Small intestine (tissue), 7 donors: ENCODE measurements at regions not wholly inside any gene's neighbourhood (a gene's known extent, or its start where the extent isn't known, plus 50 kb on each side); places are given as distances from the start of the nearest gene placed in this dataset.

Source experiments
- DNase-seq, 2 donors: peaks; one replicate each; pipeline versions ENCODE4 v3.0.0 to v3.0.0-alpha.2; 2013
- FAIRE-seq: peaks from 2 replicates; lab custom pipeline; 2012; peaks lifted over from hg19 to GRCh38; lab: Jason Lieb, UNC
- H3K27ac ChIP-seq, 3 donors: one replicate each; pipeline ENCODE4 v1.5.1; 2013; ENCODE audit warnings: low read length in 2 of 3, mild to moderate bottlenecking in 2 of 3, control low read depth in 1 of 3, inconsistent platforms in 1 of 3, low read depth in 1 of 3, moderate library complexity in 1 of 3
- H3K27me3 ChIP-seq, 3 donors: one replicate each; pipeline ENCODE4 v1.6.1; 2013; ENCODE audit warnings: low read length in 3 of 3, inconsistent platforms in 1 of 3; ENCODE audit not compliant: control insufficient read depth in 3 of 3, insufficient read depth in 3 of 3
- H3K36me3 ChIP-seq, 3 donors: one replicate each; pipeline ENCODE4 v1.6.1; 2013; ENCODE audit warnings: low read length in 3 of 3, inconsistent platforms in 1 of 3, low read depth in 1 of 3, mild to moderate bottlenecking in 1 of 3, moderate library complexity in 1 of 3; ENCODE audit not compliant: control insufficient read depth in 3 of 3, insufficient read depth in 2 of 3
- H3K4me1 ChIP-seq, 3 donors: one replicate each; pipeline ENCODE4 v1.6.1; 2013; ENCODE audit warnings: low read length in 2 of 3, inconsistent platforms in 1 of 3, low read depth in 1 of 3, mild to moderate bottlenecking in 1 of 3, moderate library complexity in 1 of 3; ENCODE audit not compliant: control insufficient read depth in 3 of 3, insufficient read depth in 2 of 3
- H3K4me3 ChIP-seq, 3 donors: one replicate each; pipeline ENCODE4 v1.5.1; 2013; ENCODE audit warnings: low read length in 3 of 3, control low read depth in 1 of 3, inconsistent platforms in 1 of 3, low read depth in 1 of 3, mild to moderate bottlenecking in 1 of 3, moderate library complexity in 1 of 3
- H3K9me3 ChIP-seq, 2 donors: one replicate each; pipeline ENCODE4 v1.6.1; 2013; ENCODE audit warnings: low read depth in 1 of 2, low read length in 1 of 2; ENCODE audit not compliant: control insufficient read depth in 2 of 2, insufficient read depth in 1 of 2
- WGBS, 3 donors: extraction: QIAGEN DNeasy Blood & Tissue Kit; methylation state at CpG; one replicate each; pipeline ENCODE4 v1.1.7; 2013; 5-methylcytosine and 5-hydroxymethylcytosine counted together
- donor health status: healthy with polysubstance abuse.
- donor health status: control.
- donor health status: control.
- donor health status: Bipolar disorder and iron deficiency.
- donor health status: healthy.

DNA sequence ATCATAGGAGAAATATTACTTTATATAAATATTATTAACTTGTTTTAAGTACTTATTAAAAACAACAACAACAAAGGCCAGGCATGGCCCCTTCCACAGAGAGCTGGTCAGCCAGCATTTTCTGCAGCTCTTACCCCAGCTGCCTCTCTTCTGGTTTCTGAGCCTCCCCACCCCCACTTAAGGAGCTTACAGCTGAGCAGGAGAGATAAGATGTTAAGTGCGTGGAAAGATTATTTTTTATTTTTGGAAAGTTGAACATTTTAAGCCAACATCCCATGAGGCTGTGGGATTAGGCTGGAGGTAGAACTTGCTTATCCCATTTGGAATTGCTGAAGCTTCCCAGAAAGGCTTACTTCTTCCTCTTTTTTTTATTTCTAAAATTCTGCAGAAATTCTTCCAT, 401.2 kb downstream of the SEC14L1 start:
- no peak for FAIRE-seq
- 7 to 13% (median 10%) methylated on average over 1 of the region's 1 CpG for WGBS, 3 donors
- H3K4me1 ChIP-seq, result peaks cover 0 to 9% (median 0%) of the 10 kb centered on the region in 3 donors
- H3K9me3 ChIP-seq, result peaks cover 0 to 3% of the 10 kb centered on the region in 2 donors
- no peak overlapping the region for H3K4me3 ChIP-seq
- no peak for DNase-seq
- no peaks in the 10 kb centered on the region for H3K36me3 ChIP-seq
- peaks cover 0 to 18% (median 0%) of the 10 kb centered on the region in 3 donors for H3K27me3 ChIP-seq
- H3K27ac ChIP-seq, result no peak overlapping the region

DNA sequence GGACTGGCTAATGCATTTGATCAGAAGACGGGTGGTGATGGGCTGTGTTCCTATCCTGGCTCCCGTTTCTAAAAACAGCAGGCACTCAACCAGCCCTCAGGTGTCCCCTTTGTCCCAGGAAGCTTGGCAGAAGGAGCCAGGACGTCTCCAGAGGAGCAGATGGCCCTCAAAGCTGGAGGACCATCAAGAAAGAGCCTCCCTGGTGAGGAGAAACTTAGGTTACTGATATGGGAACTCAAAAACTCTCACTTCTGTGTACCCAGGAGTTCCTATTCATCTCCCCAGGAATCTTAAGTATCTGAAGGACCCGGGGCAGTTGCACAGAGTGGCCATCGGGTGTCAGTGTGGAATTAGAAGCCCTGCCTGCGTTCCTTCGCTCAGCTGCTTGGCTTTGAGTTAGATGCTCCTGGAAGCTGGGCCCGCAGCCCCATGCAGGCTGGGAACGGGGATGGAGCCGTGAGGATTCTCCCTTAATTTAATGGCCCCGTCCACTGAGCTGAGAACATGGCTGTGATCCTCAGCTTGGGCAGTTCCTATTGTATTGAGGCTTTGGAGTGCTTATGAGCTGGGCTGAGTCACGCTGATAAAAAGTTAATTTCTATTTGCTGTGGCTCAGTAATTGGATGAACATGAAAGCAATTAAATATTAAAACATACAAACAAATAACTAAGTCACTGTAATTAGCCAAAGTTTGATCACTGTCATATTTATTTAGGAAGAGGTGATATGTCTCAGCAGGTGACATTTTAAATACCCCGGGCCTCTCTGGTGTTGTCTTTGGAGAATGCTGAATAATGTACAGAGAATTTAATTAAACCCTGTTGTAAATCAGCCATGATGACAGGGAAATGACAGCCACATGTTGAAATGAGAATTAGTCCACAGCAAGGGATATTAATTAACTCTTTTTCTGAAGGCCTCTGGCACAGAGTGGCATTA, 402.1 kb downstream of the SEC14L1 start:
- peaks cover 0 to 3% of the 10 kb centered on the region in 2 donors for H3K9me3 ChIP-seq
- WGBS, 3 donors, result 5 to 15% (median 12%) methylated on average over 13 of the region's 13 CpGs
- H3K36me3 ChIP-seq, result no peaks in the 10 kb centered on the region
- peaks cover 0 to 18% (median 0%) of the 10 kb centered on the region in 3 donors for H3K27me3 ChIP-seq
- H3K4me1 ChIP-seq, result peaks cover 0 to 9% (median 0%) of the 10 kb centered on the region in 3 donors
- DNase-seq (peak; percentile 74 to 76), FAIRE-seq (no peak)
- no peak overlapping the region for H3K27ac ChIP-seq
- H3K4me3 ChIP-seq, result no peak overlapping the region

DNA sequence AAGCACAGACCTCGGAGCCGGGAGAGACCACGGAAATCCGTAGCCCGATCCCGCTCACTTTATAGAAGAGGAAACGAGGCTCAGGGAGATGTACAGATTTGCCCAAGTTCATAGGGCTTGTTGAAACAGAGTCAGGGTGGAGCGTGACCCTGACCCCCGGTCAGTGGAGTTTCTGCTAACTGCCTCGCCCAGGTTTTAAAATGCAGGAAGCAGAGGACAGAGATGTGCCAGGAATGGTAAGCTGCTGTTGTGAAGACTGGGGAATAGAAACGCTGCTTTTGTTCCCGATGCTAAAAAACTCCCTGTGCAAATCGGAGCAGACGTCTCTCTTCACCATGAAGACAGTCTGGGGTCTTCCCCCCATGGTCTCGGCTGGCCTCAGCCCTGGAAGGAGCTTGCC, 403.0 kb downstream of the SEC14L1 start:
- H3K27ac ChIP-seq, result no peak overlapping the region
- peaks cover 0 to 18% (median 0%) of the 10 kb centered on the region in 3 donors for H3K27me3 ChIP-seq
- H3K36me3 ChIP-seq, result no peaks in the 10 kb centered on the region
- peaks cover 0 to 9% (median 0%) of the 10 kb centered on the region in 3 donors for H3K4me1 ChIP-seq
- FAIRE-seq, result no peak
- WGBS, 3 donors, result 19 to 58% (median 40%) methylated on average over 15 of the region's 15 CpGs
- peaks cover 0 to 3% of the 10 kb centered on the region in 2 donors for H3K9me3 ChIP-seq
- DNase-seq, result peak; percentile 12 to 65
- no peak overlapping the region for H3K4me3 ChIP-seq

DNA sequence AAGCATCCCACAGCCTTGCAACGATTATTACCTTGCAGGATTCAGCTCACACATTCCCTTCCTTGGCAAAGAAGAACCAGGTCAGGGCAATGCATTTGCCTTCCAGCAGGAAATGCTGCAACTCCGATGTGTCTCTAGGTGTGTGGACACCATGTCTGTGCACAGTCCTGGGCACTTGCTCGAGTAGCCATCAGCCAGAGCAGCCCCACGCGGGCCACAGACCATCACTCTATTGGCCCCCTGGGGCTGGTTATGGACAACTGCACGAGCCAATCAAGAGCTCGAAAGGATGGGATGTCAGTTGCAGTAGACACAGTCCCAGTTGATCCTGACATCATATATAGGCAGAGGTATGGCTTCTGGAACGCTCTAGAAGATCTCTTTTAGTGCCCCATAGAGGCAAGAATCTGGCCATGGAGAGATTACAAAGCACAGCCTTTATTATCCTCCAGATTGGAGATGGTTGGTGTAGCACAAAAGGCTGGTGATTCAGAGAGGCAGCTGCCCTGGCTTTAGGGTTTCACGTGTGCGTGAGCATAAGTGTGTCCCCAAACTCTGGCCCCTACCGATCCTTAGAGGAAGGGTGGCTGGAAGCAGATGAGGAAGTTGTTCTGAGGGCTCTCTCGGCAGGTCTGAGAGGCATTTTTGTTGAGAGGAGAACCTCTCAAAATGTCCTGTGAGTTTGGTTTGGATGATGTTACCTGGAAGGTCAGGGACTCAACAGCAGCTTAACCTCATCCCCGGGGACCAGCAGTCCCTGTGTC, 403.8 kb downstream of the SEC14L1 start:
- FAIRE-seq, result no peak
- peaks cover 0 to 9% (median 0%) of the 10 kb centered on the region in 3 donors for H3K4me1 ChIP-seq
- WGBS, 3 donors, result 66 to 80% (median 72%) methylated on average over 13 of the region's 13 CpGs
- DNase-seq, result peak in 1 of 2 donors; percentile 5
- H3K4me3 ChIP-seq, result no peak overlapping the region
- no peaks in the 10 kb centered on the region for H3K36me3 ChIP-seq
- H3K27ac ChIP-seq, result no peak overlapping the region
- peaks cover 0 to 18% (median 0%) of the 10 kb centered on the region in 3 donors for H3K27me3 ChIP-seq
- H3K9me3 ChIP-seq, result peaks cover 0 to 3% of the 10 kb centered on the region in 2 donors

DNA sequence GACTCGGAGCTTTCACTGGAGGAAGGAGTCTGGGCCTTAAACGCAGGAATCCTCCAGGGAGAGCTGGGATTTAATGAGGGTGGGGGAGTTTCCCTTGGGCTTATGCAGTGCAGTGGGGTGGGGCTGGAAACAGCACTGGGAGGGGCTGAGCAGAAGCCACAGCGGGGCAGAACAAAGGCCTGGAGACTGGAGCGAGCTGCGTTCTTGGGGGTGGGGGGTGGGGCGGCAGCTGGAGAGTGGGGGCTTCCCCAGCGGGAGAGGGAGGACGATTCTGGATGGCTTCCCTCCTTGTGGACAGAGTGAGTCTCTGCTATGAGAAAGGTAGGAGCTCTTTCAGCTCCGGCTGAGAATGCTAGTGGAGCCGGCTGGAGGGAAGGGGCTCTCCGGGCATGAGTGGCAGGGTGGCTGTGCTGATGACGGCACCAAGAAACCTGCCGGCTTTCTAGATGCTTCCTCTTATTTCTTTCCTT, 406.0 kb downstream of the SEC14L1 start:
- FAIRE-seq (no peak), DNase-seq (peak; percentile 32 to 36)
- 23 to 37% (median 29%) methylated on average over 13 of the region's 13 CpGs for WGBS, 3 donors
- Histone ChIP-seq H3K4me3 (no peak overlapping the region), H3K27me3 (peaks cover 0 to 8% (median 0%) of the 10 kb centered on the region in 3 donors), H3K9me3 (peaks cover 0 to 3% of the 10 kb centered on the region in 2 donors), H3K4me1 (peaks cover 0 to 9% (median 0%) of the 10 kb centered on the region in 3 donors), H3K27ac (no peak overlapping the region), H3K36me3 (no peaks in the 10 kb centered on the region)

DNA sequence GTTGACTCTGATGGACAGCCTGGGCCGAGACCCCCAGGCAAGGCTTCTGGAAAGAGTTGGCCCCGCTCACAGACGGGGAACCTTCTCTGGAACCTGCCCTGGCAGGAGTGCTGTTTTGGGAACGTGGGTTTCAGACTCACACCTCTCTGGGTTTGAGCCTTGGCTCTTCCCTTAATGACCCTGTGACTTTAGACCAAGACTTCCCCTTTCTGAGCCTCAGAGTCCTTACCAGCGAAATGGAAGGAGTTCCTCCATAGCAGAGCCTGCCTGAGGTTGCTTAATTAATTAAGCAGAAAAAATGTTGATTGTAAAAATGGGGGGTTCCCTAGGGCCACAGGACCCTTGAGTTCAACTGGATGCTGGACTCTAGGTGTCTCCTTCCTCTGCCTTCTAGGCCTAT, 408.2 kb downstream of the SEC14L1 start:
- Histone ChIP-seq H3K36me3 (no peaks in the 10 kb centered on the region), H3K4me3 (peak overlapping the region in 1 of 3 donors; percentile 45), H3K27me3 (peaks cover 0 to 6% (median 0%) of the 10 kb centered on the region in 3 donors), H3K9me3 (peaks cover 0 to 3% of the 10 kb centered on the region in 2 donors), H3K27ac (no peak overlapping the region), H3K4me1 (peaks cover 0 to 8% (median 0%) of the 10 kb centered on the region in 3 donors)
- FAIRE-seq (no peak), DNase-seq (no peak)
- 59 to 78% (median 60%) methylated on average over 5 of the region's 5 CpGs for WGBS, 3 donors

DNA sequence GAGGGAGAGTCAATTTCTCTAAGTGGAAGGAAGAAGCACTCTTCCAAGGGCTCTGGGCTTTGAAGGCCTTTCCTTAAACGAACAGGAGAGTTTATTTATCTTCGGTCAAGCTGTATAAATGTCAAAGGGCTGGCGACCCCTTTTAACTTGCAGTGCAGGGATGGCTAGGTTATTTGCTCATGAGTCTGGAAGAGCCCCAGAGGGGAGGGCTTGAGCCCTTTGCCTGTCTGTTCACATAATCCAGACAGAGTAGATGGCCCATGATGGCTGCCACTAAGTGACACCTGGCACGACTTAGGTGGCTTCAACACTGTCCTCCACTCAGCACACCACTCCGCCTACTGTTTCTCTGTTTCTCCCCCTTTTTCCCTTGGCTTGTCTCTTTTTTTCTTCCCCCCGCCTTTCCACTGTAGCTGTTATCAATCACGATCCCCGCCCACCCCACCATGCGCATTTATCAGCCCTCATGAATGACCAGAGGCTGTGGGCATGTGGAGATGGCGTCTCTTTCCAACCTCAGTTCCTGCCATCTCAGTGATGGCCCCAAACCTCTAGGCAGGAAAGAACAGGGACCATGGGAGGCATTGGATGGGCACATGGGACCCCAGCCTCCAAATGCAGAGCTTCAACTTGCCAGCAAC, 408.7 kb upstream of the TNRC6C start:
- H3K4me3 ChIP-seq, result no peak overlapping the region
- FAIRE-seq (no peak), DNase-seq (no peak)
- no peaks in the 10 kb centered on the region for H3K36me3 ChIP-seq
- H3K27me3 ChIP-seq, result peaks cover 0 to 2% (median 0%) of the 10 kb centered on the region in 3 donors
- peaks cover 0 to 6% (median 0%) of the 10 kb centered on the region in 3 donors for H3K4me1 ChIP-seq
- peaks cover 0 to 3% of the 10 kb centered on the region in 2 donors for H3K9me3 ChIP-seq
- 62 to 71% (median 67%) methylated on average over 10 of the region's 10 CpGs for WGBS, 3 donors
- no peak overlapping the region for H3K27ac ChIP-seq
